Stimulated activated CD4-positive, alpha-beta T cell treated with anti-CD3 and anti-CD28 coated beads, TNF-alpha, amount 100 ng/mL, for 1 hour (primary cell): ENCODE measurements at regions not wholly inside any gene's neighbourhood (a gene's known extent, or its start where the extent isn't known, plus 50 kb on each side); places are given as distances from the start of the nearest gene placed in this dataset.
"Not testable (repeated sequence)": the region's sequence is repeated elsewhere in the genome, so short reads cannot be mapped to it uniquely, and the experiment has no call there.

ENCODE experiments used
- DNase-seq, 3 donors: peaks; one replicate each; pipeline ENCODE4 v3.0.0-alpha.2; 2020; ENCODE audit warnings: low read depth in 3 of 3, low spot score in 1 of 3

GRCh38 chr16:17563323-17564091 is 92.7 kb upstream of the XYLT1 start:
- DNase-seq = no peak

GRCh38 chr16:17561056-17561455 is 90.3 kb upstream of the XYLT1 start:
- no peak for DNase-seq

- no peak for DNase-seq
Observed at GRCh38 chr16:17560548-17560947, 89.8 kb upstream of the XYLT1 start.

DNA sequence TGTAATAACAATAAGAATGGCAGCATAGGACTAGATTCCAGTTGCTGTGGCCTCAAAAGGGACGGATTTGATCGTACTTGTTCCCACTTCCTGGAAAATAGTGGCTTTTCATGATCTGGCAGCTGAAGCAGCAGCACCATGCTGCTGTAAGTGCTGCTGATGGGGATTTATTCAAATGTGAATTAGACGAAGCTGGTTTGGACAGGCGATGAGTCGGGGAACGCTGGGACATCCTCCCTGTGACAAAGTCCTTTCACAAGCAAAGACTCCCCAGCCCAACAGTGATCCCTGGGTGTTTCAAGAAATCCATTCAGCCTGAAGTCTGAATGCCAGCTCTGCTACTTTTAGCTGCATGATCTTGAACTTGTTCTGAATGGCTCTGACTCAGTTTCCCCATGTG is 88.6 kb upstream of the XYLT1 start:
- DNase-seq = no peak

DNA sequence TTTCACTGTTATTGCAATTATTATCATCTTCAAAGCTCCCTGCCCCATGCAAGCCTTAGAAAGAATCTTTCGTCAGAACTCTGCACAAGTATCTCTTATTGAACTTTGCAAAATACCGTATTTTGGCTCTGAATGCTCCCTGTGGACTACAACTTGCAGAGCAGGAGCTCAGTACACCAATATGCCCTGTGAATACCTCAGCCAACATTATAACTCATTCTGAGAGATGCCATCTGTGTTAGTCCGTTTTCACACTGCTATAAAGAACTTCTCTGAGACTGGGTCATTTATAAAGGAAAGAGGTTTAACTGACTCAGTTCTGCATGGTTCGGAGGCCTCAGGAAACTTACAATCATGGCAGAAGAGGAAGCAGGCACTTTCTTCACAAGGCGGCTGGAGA is 87.2 kb upstream of the XYLT1 start:
- no peak for DNase-seq

- no peak for DNase-seq
Observed at GRCh38 chr16:17557480-17557879, 86.7 kb upstream of the XYLT1 start.

DNA sequence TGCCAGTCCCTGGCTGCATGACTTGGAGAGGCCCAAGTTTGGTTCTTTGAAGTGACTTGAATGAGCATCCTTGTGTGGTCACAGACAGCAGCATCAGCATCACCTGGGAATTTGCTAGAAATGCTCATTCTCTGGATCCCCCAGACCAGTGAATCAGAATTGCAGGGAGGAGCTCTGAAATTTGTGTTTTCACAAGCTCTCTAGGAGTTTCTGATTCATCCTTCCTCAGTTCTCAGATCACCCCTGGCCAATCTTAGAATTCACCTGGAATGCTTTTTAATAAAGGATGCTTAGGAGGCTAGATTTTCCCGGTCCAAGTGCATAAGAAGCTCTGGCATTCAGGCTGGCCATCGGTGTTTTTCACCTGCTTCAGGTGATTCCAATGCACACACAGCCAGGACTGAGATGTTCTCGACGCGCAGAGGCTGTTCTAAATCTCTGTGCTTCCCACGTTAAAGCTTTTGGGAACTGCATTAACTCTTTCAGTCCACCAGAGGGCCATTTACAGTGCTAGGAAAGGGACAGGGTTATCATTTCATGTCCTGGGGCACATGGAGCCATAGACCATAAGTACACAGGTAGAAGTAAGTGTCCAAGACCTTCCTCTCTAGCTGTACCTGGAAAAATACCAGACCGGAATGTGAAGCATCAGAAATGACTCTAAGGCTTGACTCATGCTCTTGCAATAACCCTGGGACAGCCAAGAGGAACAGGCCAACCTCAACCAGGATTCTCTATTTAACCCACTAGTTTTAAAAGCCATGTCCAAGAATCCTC is 85.7 kb upstream of the XYLT1 start:
- DNase-seq = no peak

GRCh38 chr16:17555176-17555575 is 84.4 kb upstream of the XYLT1 start:
- DNase-seq = no peak

GRCh38 chr16:17552351-17552750 is 81.6 kb upstream of the XYLT1 start:
- DNase-seq = no peak

DNA sequence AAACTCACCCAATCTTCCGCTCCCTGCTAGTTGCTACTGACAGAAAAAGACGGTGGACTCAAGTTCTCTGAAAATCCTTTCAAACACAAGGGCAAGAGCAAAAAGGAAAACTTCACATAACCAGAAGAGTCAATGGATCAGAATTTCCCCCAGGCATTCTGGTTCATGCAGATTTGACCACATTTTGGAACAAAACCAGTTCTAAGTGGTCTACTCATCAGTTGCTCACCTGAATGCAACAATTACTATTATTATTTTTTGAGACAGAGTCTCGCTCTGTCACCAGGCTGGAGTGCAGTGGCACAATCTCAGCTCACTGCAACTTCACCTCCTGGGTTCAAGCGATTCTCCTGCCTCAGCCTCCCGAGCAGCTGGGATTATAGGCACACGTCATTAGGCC is 80.9 kb upstream of the XYLT1 start:
- not testable (repeated sequence) for DNase-seq

DNA sequence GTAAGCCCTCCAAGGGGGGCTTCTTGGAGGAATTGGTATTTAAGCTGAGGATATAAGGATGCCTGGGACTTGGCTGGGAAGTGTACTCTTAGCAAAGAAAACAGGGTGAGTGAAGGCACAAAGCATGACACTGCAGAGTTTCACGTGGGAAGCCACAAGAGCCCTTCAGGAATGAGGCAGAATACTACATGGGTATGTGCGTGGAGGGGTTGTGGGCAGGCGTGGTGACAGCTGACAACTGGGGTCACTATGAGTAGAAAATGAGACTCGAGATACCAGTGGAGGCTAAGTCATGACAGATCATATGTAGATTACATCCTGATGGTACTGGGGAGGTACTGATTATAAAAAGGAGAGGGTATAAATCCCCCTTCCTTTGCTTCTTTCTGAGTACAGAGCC is 78.1 kb upstream of the XYLT1 start:
- no peak for DNase-seq

- no peak for DNase-seq
Observed at GRCh38 chr16:17544785-17545184, 74.0 kb upstream of the XYLT1 start.

- no peak for DNase-seq
Observed at GRCh38 chr16:17544304-17544703, 73.5 kb upstream of the XYLT1 start.

DNA sequence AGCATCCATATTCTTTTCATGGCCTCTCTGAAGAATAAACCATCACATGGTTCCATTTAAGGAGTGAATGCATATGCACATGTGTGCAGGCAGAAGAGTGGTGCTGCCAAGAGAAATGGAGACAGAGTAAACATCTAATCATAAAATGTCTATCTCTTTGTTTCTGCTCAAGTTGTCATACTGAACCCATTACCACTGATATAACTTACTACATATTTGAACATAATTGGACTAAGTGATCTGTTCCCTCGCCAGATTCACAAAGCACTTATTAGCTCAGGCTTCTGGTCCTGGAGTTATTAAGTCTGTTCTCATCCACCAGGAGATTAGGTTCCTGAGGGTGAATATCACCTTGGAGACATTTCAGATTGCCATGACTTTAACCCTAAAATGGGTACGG is 72.3 kb upstream of the XYLT1 start:
- DNase-seq = no peak

GRCh38 chr16:17541324-17541723 is 70.6 kb upstream of the XYLT1 start:
- no peak for DNase-seq

DNA sequence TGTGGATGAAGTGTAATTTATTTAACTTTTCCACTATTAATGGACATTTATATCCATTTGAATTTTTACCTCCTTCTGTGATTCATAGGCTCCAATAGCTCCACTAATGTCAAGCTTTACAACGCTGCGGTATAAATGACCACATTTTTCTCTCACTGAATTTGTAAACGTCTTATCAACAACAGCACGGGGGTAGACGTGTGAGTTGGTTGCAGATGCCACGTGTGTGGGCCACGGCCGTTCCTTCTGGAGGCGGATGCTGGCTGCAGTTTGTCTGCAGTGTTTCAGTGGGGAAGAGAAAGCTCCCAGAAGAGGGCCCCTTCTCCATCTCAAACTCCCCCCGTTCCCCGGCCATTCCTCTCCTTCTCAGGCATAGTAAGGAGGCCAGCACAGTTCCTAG is 68.2 kb upstream of the XYLT1 start:
- DNase-seq = no peak

DNA sequence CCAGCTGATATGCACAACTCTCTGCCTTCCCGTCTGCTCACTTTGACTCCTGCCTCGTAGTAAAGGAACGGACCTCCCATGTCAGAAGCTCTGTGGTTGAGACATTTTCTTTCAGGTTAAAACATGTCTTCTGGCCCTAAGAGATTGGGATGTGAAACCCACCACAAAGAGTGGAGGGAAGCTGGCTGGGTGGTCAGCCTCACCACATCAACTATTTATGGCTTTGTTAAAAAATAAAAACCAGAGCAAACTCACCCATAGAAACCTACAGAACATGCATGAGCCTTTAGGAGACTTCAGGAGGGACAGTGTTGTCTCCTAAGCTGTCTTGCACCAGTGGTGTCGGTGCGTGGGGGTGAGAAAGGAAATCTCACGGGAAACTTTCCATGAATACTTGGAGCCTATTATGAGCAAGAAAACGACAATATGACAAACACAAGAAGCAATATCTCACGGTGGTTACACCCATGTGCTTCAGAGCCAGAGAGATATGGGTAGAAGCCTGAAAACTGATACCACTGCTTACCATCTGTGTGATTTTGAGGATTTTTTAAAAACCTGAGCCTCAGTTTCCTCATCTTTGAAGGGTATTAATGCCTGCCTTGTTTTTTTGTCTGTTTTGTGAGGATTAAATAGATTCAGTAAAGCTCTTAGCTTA is 61.7 kb upstream of the XYLT1 start:
- no peak for DNase-seq

- peak in 1 of 3 donors; percentile 2 for DNase-seq
Observed at GRCh38 chr16:17529982-17530760, 59.4 kb upstream of the XYLT1 start.

DNA sequence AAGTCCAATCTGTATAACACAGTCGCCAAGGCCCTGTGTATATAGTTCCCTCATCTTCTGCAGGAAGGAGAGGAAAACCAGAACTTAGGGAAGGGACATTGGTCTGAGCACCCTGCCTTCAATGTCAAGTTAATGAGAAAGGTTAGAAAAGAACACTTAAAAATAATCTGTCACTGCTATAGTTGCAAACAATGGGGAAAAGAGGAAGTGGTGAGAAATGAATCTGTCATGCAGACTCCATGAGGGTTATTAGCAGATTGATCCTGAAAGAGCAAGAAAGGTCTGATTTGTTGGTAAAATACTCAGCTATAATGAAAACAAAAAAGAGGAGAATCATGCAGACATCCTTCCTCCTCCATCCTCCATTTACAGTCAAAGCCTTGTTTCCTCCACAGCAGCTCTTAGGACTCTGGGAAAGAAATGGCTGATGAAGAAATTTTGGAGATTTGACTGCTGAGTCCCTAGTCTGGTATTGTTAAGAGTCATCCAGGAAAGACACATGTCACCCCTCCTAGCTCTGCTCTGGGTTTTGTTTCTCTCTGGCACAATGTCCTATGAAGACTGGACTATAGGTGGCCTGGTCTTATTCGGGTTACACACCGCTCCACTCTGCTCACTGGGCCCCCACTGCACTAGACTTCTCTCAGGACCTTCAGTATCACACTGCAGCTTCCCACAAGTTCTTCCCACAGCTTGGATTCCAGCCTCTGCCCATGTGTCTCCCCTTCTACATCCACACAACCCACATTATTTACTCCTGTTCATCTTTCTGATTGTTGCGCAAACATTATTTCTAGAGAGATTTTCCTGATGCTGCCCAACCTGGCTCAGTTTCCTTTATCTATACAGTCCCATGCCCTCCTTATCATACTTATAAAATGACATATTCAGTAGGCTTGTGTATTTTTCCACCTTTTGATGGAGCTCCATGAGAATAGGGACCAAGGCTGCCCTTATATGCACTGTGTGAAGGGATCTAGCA is 56.5 kb upstream of the XYLT1 start:
- no peak for DNase-seq

DNA sequence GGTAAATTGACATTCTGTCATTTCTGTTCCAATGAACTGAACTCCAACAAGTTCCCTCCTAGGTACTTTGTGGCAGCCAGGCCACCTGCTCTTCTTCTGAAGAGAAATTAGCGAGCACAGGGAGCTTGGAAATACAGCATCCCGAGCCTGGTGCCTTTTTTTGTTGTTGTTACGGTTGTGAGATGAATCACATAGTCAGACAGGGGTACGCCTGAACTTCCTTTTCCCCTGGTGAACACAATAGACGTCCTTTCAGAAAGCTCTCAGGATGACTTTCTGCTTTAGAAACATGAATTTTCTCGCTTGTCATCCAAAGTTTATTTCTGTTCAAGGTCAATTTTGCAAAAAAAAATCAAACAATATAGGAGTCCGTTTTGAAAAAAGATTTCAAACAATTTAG is 53.9 kb upstream of the XYLT1 start:
- DNase-seq = no peak
